Gastrocnemius medialis (tissue), 4 donors: ENCODE measurements at regions not wholly inside any gene's neighbourhood (a gene's known extent, or its start where the extent isn't known, plus 50 kb on each side); places are given as distances from the start of the nearest gene placed in this dataset.

Experiments used
- ATAC-seq, 2 donors: fragments of 150-250 bp; one replicate each; pipeline ENCODE4 v1.9.1; 2016
- DNase-seq, 2 donors: peaks; one replicate each; pipeline ENCODE4 v3.0.0-alpha.2; 2019
- H3K27ac ChIP-seq, 4 donors: fragments of 200-600 bp; sonication (generic); 1 replicate in 1 of 4; 2 replicates in 3 of 4; pipeline ENCODE4 v1.5.1; 2016 to 2018; ENCODE audit warnings: mild to moderate bottlenecking in 2 of 4, moderate library complexity in 1 of 4
- H3K27me3 ChIP-seq, 3 donors: fragments of 200-600 bp; sonication (generic) in 2 of 3; 1 replicate in 1 of 3; 2 replicates in 2 of 3; pipeline versions ENCODE4 v1.5.1 to v1.6.0; 2016 to 2019; ENCODE audit warnings: mild to moderate bottlenecking in 1 of 3, moderate library complexity in 1 of 3
- H3K36me3 ChIP-seq, 2 donors: fragments of 200-600 bp; sonication (generic) in 1 of 2; one replicate each; pipeline ENCODE4 v1.5.1; 2017 to 2018
- H3K4me1 ChIP-seq, 2 donors: fragments of 200-600 bp; sonication (generic) in 1 of 2; one replicate each; pipeline ENCODE4 v1.5.1; 2016 to 2017; ENCODE audit warnings: mild to moderate bottlenecking in 2 of 2
- H3K4me3 ChIP-seq, 4 donors: fragments of 200-600 bp; sonication (generic) in 3 of 4; 1 replicate in 1 of 4; 2 replicates in 3 of 4; pipeline ENCODE4 v1.5.1; 2016 to 2019; ENCODE audit warnings: mild to moderate bottlenecking in 2 of 4
- H3K9me3 ChIP-seq, 3 donors: fragments of 200-600 bp; sonication (generic) in 2 of 3; 1 replicate in 1 of 3; 2 replicates in 2 of 3; pipeline ENCODE4 v1.5.1; 2016 to 2019
- CTCF ChIP-seq, 5 experiments: fragments of 450-650 bp in 3 of 5; fragments of 200-600 bp in 2 of 5; sonication (generic) in 2 of 5; IDR thresholded peaks in 4 of 5; conservative IDR thresholded peaks in 1 of 5; 1 replicate in 4 of 5; 2 replicates in 1 of 5; pipeline ENCODE4 v1.5.1; 2016 to 2019; ENCODE audit warnings: antibody characterized with exemption in 5 of 5, mild to moderate bottlenecking in 3 of 5, moderate library complexity in 3 of 5
- POLR2A ChIP-seq, 2 donors: fragments of 450-650 bp; IDR thresholded peaks; one replicate each; pipeline ENCODE4 v1.6.1; 2017; ENCODE audit warnings: antibody characterized with exemption in 2 of 2, mild to moderate bottlenecking in 2 of 2, moderate library complexity in 2 of 2
- in situ Hi-C, 4 donors: fragments of 200-750 bp; cut with MboI; loops; one replicate each; pipeline versions ENCODE4 v1.15.0 to v1.8.0; 2017; ENCODE audit warnings: low sequenced_read_pairs in 4 of 4
- intact Hi-C: fragments of 100-400 bp; cut with DNase I; formaldehyde crosslinking; loops from one replicate; pipeline ENCODE4 v1.15.1; 2023; ENCODE audit warnings: low total_unique reads

DNA sequence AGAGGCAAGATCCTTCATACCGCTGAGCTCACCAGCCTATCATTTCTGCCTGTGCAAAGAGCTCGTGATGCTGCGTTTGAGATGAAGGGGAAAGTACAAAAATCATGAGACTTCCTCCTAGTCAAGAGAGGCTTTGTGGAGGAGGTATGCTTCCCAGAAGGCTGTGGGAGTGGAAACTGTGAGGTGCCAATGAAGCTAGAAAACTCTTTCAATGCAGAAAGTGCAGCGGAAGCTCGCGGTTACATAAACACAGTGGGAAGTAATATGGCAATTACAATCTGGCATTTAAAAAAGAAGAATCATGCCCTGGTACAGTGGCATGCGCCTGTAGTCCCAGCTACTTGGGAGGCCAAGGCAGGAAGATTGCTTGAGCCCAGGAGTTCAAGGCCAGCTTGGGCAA, 134.8 kb downstream of the EHF start:
- ATAC-seq (no peak), DNase-seq (no peak)
- intact Hi-C loops (loop anchor here (10.0 kb wide), 1 partner anchor 171 kb away; no protein-coding TSS in a partner anchor), in situ Hi-C loops (no loop called here)
- H3K4me3 ChIP-seq, result no peak overlapping the region
- TF ChIP-seq POLR2A (IDR thresholded peaks at IDR 0.05) (no peak), CTCF (IDR thresholded peaks at IDR 0.05 in 4 of 5, conservative IDR thresholded peaks at IDR 0.05 in 1 of 5) (no peak)
- peaks cover 6 to 11% of the 10 kb centered on the region in 2 donors for H3K4me1 ChIP-seq
- H3K36me3 ChIP-seq, result no peaks in the 10 kb centered on the region
- no peaks in the 10 kb centered on the region for H3K27me3 ChIP-seq
- no peak overlapping the region for H3K27ac ChIP-seq
- H3K9me3 ChIP-seq, result no peaks in the 10 kb centered on the region

DNA sequence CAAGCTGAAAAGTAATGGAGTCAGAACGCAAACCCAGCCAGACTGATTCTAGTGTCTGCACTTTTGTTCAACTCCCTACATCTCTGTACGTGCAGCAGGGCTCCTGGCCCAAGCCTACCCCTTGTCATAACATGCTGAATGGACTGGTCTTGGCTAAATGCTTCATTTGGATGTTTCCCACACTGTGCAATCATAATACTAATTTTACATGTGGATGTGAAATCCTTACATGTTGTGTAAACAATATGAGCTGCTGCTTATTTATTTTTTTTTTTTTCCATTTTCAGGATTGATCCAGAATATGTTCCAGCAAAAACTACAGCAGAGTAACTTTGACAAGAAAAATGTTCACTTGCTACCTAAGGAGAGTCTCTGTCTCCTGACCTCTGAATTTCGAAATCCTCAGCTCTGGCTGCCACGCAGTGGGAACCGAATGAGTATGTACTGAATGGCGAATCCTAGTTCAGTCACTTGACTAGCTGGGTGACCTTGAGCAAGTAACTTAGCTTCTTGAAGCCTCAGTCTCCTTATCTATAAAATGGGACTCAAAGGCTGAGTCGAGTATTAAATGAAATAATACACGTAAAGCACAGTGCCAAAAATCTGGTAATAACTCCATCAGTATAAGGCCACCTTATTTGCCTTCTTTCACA, 133.4 kb downstream of the EHF start:
- no peak overlapping the region for H3K4me3 ChIP-seq
- peak in 1 of 2 donors; percentile 19 for ATAC-seq

DNA sequence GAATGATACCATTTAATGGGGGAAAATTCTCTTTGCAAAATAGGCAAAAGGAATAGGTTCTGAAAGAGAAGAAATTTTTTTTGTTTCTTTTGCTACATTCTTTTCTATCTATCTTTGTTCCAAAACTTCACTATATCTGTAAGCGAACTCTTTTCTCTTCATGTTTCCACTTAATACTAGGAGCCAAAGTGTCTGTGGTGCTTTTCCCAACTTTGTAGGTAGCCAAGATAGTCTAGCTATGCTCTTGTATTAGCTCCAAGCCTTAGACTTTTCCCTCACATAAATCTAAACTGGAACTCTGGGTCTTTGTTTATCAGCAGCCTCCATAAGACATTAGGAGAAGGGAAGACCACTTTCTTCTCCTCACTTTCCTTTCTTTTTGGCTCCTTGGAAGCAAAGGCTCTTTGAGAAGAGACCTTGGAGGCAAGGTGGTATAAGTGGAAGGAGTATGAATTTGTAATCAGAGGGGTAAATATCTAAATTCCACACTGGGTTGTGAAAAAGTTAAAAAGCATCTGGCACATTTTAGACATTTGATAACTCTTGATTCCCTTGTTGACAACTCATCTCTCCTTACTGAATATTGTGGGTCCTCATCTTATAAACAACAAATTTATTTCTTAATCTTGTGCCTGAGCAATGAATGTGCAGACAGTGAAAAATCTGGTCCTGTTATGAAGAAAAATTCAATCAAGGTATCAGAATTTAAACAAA, 130.0 kb downstream of the EHF start:
- Histone ChIP-seq H3K27ac (peak overlapping the region; percentile 15 to 78 (median 65)), H3K27me3 (no peaks in the 10 kb centered on the region), H3K36me3 (no peaks in the 10 kb centered on the region), H3K9me3 (no peaks in the 10 kb centered on the region), H3K4me3 (no peak overlapping the region), H3K4me1 (peaks cover 24 to 37% of the 10 kb centered on the region in 2 donors)
- intact Hi-C loops, result loop anchor here (2.0 to 10.0 kb wide), 2 partner anchors 96 to 166 kb away; no protein-coding TSS in a partner anchor
- ATAC-seq (peak in 1 of 2 donors; percentile 8), DNase-seq (no peak)
- in situ Hi-C loops, result no loop called here
- no peak for TF ChIP-seq CTCF (IDR thresholded peaks at IDR 0.05 in 4 of 5, conservative IDR thresholded peaks at IDR 0.05 in 1 of 5)
- no peak for TF ChIP-seq POLR2A (IDR thresholded peaks at IDR 0.05)

More for the DNA sequence above, 133.4 kb downstream of the EHF start:
- Histone ChIP-seq H3K36me3 (no peaks in the 10 kb centered on the region), H3K9me3 (no peaks in the 10 kb centered on the region), H3K4me1 (peaks cover 19 to 25% of the 10 kb centered on the region in 2 donors), H3K27me3 (no peaks in the 10 kb centered on the region), H3K27ac (no peak overlapping the region)
- in situ Hi-C loops, result no loop called here
- intact Hi-C loops, result loop anchor here (10.0 kb wide), 1 partner anchor 169 kb away; no protein-coding TSS in a partner anchor
- DNase-seq, result peak in 1 of 2 donors; percentile 27
- TF ChIP-seq CTCF (IDR thresholded peaks at IDR 0.05 in 4 of 5, conservative IDR thresholded peaks at IDR 0.05 in 1 of 5) (no peak), POLR2A (IDR thresholded peaks at IDR 0.05) (no peak)

DNA sequence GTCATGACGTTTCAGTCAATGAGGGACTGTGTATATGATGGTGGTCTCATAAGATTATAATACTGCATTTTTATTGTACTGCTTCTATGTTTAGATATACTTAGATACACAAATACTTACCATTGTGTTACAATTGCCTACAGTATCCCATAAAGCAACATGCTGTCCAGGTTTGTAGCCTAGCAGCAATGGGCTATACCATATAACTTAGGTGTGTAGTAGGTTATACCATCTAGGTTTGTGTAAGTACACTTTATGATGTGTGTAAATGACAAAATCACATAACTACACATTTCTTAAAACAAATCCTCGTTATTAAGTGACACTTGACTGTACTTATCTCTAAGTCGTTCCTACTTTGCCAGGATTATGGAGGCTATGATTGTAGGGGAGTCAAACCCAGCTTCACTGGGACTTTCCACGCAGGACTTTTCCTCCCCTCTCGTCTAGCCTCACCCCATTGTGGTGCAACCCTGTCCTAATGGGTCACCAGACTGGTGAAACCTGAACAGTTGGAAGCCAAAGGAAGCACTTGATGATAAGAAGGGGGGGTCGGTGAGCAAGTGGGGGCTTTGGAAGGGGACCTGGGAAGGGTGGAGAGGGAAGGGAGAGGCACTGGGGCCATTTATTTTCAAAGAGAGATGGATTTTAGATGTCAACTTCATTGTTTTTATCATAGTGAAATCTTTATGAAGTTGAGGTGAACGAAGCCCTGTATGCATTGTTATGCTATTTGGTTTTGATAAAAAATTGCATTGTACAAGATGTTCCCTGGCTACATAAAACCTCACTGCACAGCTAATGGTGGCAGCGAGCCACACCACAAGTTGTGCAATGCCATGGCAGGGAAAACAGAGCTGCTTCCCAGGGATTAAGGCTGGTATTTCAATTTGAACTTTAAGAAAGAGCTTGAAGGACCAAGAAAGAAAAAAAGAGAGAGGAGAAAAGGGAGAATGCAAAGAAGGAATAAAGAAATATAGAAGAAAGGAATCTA, 129.1 kb downstream of the EHF start:
- Histone ChIP-seq H3K27ac (peak overlapping the region; percentile 24 to 78 (median 65)), H3K9me3 (no peaks in the 10 kb centered on the region), H3K27me3 (no peaks in the 10 kb centered on the region), H3K36me3 (no peaks in the 10 kb centered on the region), H3K4me1 (peaks cover 24 to 37% of the 10 kb centered on the region in 2 donors), H3K4me3 (no peak overlapping the region)
- intact Hi-C loops, result loop anchor here (2.0 to 10.0 kb wide), 2 partner anchors 95 to 165 kb away; no protein-coding TSS in a partner anchor
- no peak for TF ChIP-seq POLR2A (IDR thresholded peaks at IDR 0.05)
- no peak for TF ChIP-seq CTCF (IDR thresholded peaks at IDR 0.05 in 4 of 5, conservative IDR thresholded peaks at IDR 0.05 in 1 of 5)
- in situ Hi-C loops, result no loop called here
- peak; percentile 75 to 87 for DNase-seq
- peak; percentile 88 to 90 for ATAC-seq
